ENCODE measurements at regions not wholly inside any gene's neighbourhood (a gene's known extent, or its start where the extent isn't known, plus 50 kb on each side); places are given as distances from the start of the nearest gene placed in this dataset.

DNA sequence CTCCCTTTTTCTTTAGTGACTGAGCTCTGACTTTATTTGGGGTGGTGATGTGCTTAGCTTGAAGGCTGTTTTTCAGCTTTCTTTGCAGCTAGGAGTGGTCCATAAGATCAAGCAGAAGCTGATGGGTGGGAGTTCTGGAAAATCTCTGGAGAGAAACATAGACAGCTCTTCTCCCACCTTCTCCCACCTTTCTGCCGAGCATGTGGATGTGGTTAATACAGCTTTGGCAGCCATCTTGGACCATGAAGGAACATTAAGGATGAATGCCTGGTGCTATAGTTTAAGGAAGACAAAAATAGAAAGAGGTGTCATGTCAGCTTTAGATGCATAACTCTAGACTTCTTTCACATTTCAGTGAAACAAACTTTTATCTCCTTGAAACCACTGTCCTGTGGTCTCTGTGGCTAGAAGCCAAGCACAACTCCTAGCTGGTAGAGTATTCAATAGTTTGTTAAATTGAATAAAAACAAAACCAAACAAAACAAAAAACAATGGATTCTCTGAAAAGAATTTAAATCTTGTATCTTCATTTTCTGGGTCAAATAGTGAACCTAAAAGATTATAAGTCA, 203.6 kb upstream of the SESN3 start:
- TF ChIP-seq, protein P1, sequence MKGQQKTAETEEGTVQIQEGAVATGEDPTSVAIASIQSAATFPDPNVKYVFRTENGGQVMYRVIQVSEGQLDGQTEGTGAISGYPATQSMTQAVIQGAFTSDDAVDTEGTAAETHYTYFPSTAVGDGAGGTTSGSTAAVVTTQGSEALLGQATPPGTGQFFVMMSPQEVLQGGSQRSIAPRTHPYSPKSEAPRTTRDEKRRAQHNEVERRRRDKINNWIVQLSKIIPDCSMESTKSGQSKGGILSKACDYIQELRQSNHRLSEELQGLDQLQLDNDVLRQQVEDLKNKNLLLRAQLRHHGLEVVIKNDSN (IDR thresholded peaks at IDR 0.05), result no peak
- no peak for TF ChIP-seq CEBPB (IDR thresholded peaks at IDR 0.05)
- no peak for TF ChIP-seq EP300 (IDR thresholded peaks at IDR 0.05; ENCODE audit: borderline replicate concordance)
- TF ChIP-seq ZBTB7A (IDR thresholded peaks at IDR 0.05; ENCODE audit: low read depth), result no peak
